ENCODE measurements at regions not wholly inside any gene's neighbourhood (a gene's known extent, or its start where the extent isn't known, plus 50 kb on each side); places are given as distances from the start of the nearest gene placed in this dataset.

GRCh38 chr11:27231530-27231929 is 131.5 kb downstream of the CCDC34 start:
- Histone ChIP-seq H2AFZ (ENCODE audit: low read depth) (no peak overlapping the region), H3K9ac (no peak overlapping the region), H4K20me1 (ENCODE audit: insufficient read depth) (no peaks in the 10 kb centered on the region), H3K4me3 (IDR thresholded peaks at IDR 0.05; ENCODE audit: insufficient read depth, low read depth, low read length) (no peak overlapping the region), H3K27ac (no peak overlapping the region), H3K4me2 (no peak overlapping the region), H3K79me2 (ENCODE audit: insufficient read depth, low read depth) (no peaks in the 10 kb centered on the region), H3K27me3 (ENCODE audit: insufficient read depth, low read depth) (no peaks in the 10 kb centered on the region), H3K4me1 (ENCODE audit: low read depth, poor library complexity, severe bottlenecking) (peaks cover 22% of the 10 kb centered on the region), H3K36me3 (ENCODE audit: insufficient read depth) (no peaks in the 10 kb centered on the region)
- no peak for TF ChIP-seq CTCF (conservative IDR thresholded peaks at IDR 0.05; ENCODE audit: low read depth, low read length)

- no peak overlapping the region for H2AFZ ChIP-seq (ENCODE audit: low read depth)
- H3K4me2 ChIP-seq, result no peak overlapping the region
- H3K27me3 ChIP-seq (ENCODE audit: insufficient read depth, low read depth), result no peaks in the 10 kb centered on the region
- no peak overlapping the region for H3K27ac ChIP-seq
- H3K4me3 ChIP-seq (IDR thresholded peaks at IDR 0.05; ENCODE audit: insufficient read depth, low read depth, low read length), result no peak overlapping the region
- no peaks in the 10 kb centered on the region for H4K20me1 ChIP-seq (ENCODE audit: insufficient read depth)
- no peaks in the 10 kb centered on the region for H3K79me2 ChIP-seq (ENCODE audit: insufficient read depth, low read depth)
- H3K4me1 ChIP-seq (ENCODE audit: low read depth, poor library complexity, severe bottlenecking), result peaks cover 18% of the 10 kb centered on the region
- no peak overlapping the region for H3K9ac ChIP-seq
- H3K36me3 ChIP-seq (ENCODE audit: insufficient read depth), result no peaks in the 10 kb centered on the region
- TF ChIP-seq CTCF (conservative IDR thresholded peaks at IDR 0.05; ENCODE audit: low read depth, low read length), result no peak
Measured at GRCh38 chr11:27230192-27230572, 132.8 kb downstream of the CCDC34 start.

- no peak for TF ChIP-seq CTCF (conservative IDR thresholded peaks at IDR 0.05; ENCODE audit: low read depth, low read length)
- Histone ChIP-seq H3K9ac (no peak overlapping the region), H3K36me3 (ENCODE audit: insufficient read depth) (no peaks in the 10 kb centered on the region), H3K4me1 (ENCODE audit: low read depth, poor library complexity, severe bottlenecking) (peaks cover 13% of the 10 kb centered on the region), H3K4me3 (IDR thresholded peaks at IDR 0.05; ENCODE audit: insufficient read depth, low read depth, low read length) (no peak overlapping the region), H2AFZ (ENCODE audit: low read depth) (no peak overlapping the region), H4K20me1 (ENCODE audit: insufficient read depth) (no peaks in the 10 kb centered on the region), H3K79me2 (ENCODE audit: insufficient read depth, low read depth) (no peaks in the 10 kb centered on the region), H3K27me3 (ENCODE audit: insufficient read depth, low read depth) (no peaks in the 10 kb centered on the region), H3K27ac (no peak overlapping the region), H3K4me2 (no peak overlapping the region)
Measured at GRCh38 chr11:27229511-27230191, 133.4 kb downstream of the CCDC34 start.

GRCh38 chr11:27228906-27229290 is 134.1 kb downstream of the CCDC34 start:
- peaks cover 7% of the 10 kb centered on the region for H3K4me1 ChIP-seq (ENCODE audit: low read depth, poor library complexity, severe bottlenecking)
- no peak overlapping the region for H3K4me2 ChIP-seq
- H3K27ac ChIP-seq, result no peak overlapping the region
- H3K36me3 ChIP-seq (ENCODE audit: insufficient read depth), result no peaks in the 10 kb centered on the region
- TF ChIP-seq CTCF (conservative IDR thresholded peaks at IDR 0.05; ENCODE audit: low read depth, low read length), result no peak
- no peak overlapping the region for H3K9ac ChIP-seq
- H3K79me2 ChIP-seq (ENCODE audit: insufficient read depth, low read depth), result no peaks in the 10 kb centered on the region
- no peaks in the 10 kb centered on the region for H4K20me1 ChIP-seq (ENCODE audit: insufficient read depth)
- no peaks in the 10 kb centered on the region for H3K27me3 ChIP-seq (ENCODE audit: insufficient read depth, low read depth)
- no peak overlapping the region for H2AFZ ChIP-seq (ENCODE audit: low read depth)
- H3K4me3 ChIP-seq (IDR thresholded peaks at IDR 0.05; ENCODE audit: insufficient read depth, low read depth, low read length), result no peak overlapping the region

Measured in KMS-11 (cell line).